ENCODE measurements at regions not wholly inside any gene's neighbourhood (a gene's known extent, or its start where the extent isn't known, plus 50 kb on each side); places are given as distances from the start of the nearest gene placed in this dataset.
A peak's percentile ranks its signal among the peaks of the same experiment; 100 is the strongest.

GRCh38 chr5:174310243-174310642, 264.7 kb downstream of the NSG2 start:
- ATAC-seq, result no peak
- ChIA-PET POLR2A (no interaction called here), CTCF (interaction anchor here (0.7 to 2.1 kb wide), 2 partner anchors 63 to 264 kb away, joined by 3 to 9 read pairs; partner anchors contain the start of gene NSG2)
- no peaks in the 10 kb centered on the region for H3K4me1 Mint-ChIP-seq
- intact Hi-C loops (cut with DNase I, micrococcal nuclease), result loop anchor here in 1 of 2 experiments (5.0 to 10.0 kb wide), 2 partner anchors 265 to 693 kb away; partner anchors contain the start of genes BOD1 and NSG2
- peaks cover 29% of the 10 kb centered on the region for H3K27me3 Mint-ChIP-seq
- no peak overlapping the region for H3K27ac Mint-ChIP-seq
- H3K36me3 Mint-ChIP-seq (ENCODE audit: low read depth), result no peaks in the 10 kb centered on the region
- H3K4me3 Mint-ChIP-seq, result no peak overlapping the region
- H3K9me3 Mint-ChIP-seq (ENCODE audit: low read depth), result no peaks in the 10 kb centered on the region
- DNase-seq, result no peak

GRCh38 chr5:174310706-174311105, 265.2 kb downstream of the NSG2 start:
- CTCF ChIA-PET, result interaction anchor here (0.7 to 2.1 kb wide), 5 partner anchors 10 to 265 kb away, joined by 3 to 12 read pairs (median 3); partner anchors contain the start of gene NSG2
- Mint-ChIP-seq H3K36me3 (ENCODE audit: low read depth) (no peaks in the 10 kb centered on the region), H3K27ac (no peak overlapping the region), H3K4me1 (no peaks in the 10 kb centered on the region), H3K9me3 (ENCODE audit: low read depth) (no peaks in the 10 kb centered on the region), H3K27me3 (peaks cover 29% of the 10 kb centered on the region), H3K4me3 (no peak overlapping the region)
- POLR2A ChIA-PET, result no interaction called here
- DNase-seq (no peak), ATAC-seq (no peak)
- intact Hi-C loops (cut with DNase I, micrococcal nuclease), result loop anchor here in 1 of 2 experiments (5.0 to 10.0 kb wide), 2 partner anchors 266 to 693 kb away; partner anchors contain the start of genes BOD1 and NSG2

- Mint-ChIP-seq H3K9me3 (ENCODE audit: low read depth) (no peaks in the 10 kb centered on the region), H3K36me3 (ENCODE audit: low read depth) (no peaks in the 10 kb centered on the region), H3K4me1 (no peaks in the 10 kb centered on the region), H3K4me3 (no peak overlapping the region), H3K27me3 (peaks cover 27% of the 10 kb centered on the region), H3K27ac (no peak overlapping the region)
- no peak for DNase-seq
- ChIA-PET POLR2A (no interaction called here), CTCF (interaction anchor here (0.6 to 2.1 kb wide), 12 partner anchors 10 to 695 kb away, joined by 3 to 12 read pairs (median 4); partner anchors contain the start of gene NSG2)
- ATAC-seq, result no peak
- intact Hi-C loops (cut with DNase I, micrococcal nuclease), result loop anchor here in 1 of 2 experiments (5.0 to 10.0 kb wide), 2 partner anchors 266 to 694 kb away; partner anchors contain the start of genes BOD1 and NSG2
These were observed 265.6 kb downstream of the NSG2 start for GRCh38 chr5:174311121-174311520.

- POLR2A ChIA-PET, result interaction anchor here (0.5 kb wide), 1 partner anchor 701 kb away, joined by 3 read pairs; no protein-coding TSS in a partner anchor
- ATAC-seq, result peak; percentile 77
- no peak overlapping the region for H3K4me3 Mint-ChIP-seq
- H3K36me3 Mint-ChIP-seq (ENCODE audit: low read depth), result no peaks in the 10 kb centered on the region
- no peaks in the 10 kb centered on the region for H3K4me1 Mint-ChIP-seq
- CTCF ChIA-PET, result interaction anchor here (0.6 to 2.1 kb wide), 17 partner anchors 11 to 1538 kb away, joined by 3 to 12 read pairs (median 4); partner anchors contain the start of gene NSG2
- H3K27me3 Mint-ChIP-seq, result peaks cover 27% of the 10 kb centered on the region
- H3K27ac Mint-ChIP-seq, result no peak overlapping the region
- peak; percentile 82 for DNase-seq
- intact Hi-C loops (cut with DNase I, micrococcal nuclease), result loop anchor here (1.0 to 10.0 kb wide), 5 partner anchors 266 to 694 kb away; partner anchors contain the start of genes NSG2 (in 2 of the 2) and BOD1 (in 1 of the 2)
- H3K9me3 Mint-ChIP-seq (ENCODE audit: low read depth), result no peaks in the 10 kb centered on the region
These were observed 266.2 kb downstream of the NSG2 start for GRCh38 chr5:174311531-174312269.

GRCh38 chr5:174312270-174312617, 266.7 kb downstream of the NSG2 start:
- no peak overlapping the region for H3K4me3 Mint-ChIP-seq
- POLR2A ChIA-PET, result interaction anchor here (0.5 kb wide), 1 partner anchor 702 kb away, joined by 3 read pairs; no protein-coding TSS in a partner anchor
- ATAC-seq, result no peak
- no peaks in the 10 kb centered on the region for H3K36me3 Mint-ChIP-seq (ENCODE audit: low read depth)
- H3K4me1 Mint-ChIP-seq, result no peaks in the 10 kb centered on the region
- intact Hi-C loops (cut with DNase I, micrococcal nuclease), result loop anchor here (1.0 to 10.0 kb wide), 5 partner anchors 267 to 695 kb away; partner anchors contain the start of genes NSG2 (in 2 of the 2) and BOD1 (in 1 of the 2)
- CTCF ChIA-PET, result interaction anchor here (0.6 to 2.1 kb wide), 13 partner anchors 10 to 1538 kb away, joined by 3 to 12 read pairs (median 4); partner anchors contain the start of gene NSG2
- H3K27me3 Mint-ChIP-seq, result peaks cover 27% of the 10 kb centered on the region
- no peaks in the 10 kb centered on the region for H3K9me3 Mint-ChIP-seq (ENCODE audit: low read depth)
- no peak overlapping the region for H3K27ac Mint-ChIP-seq
- DNase-seq, result no peak

- H3K9me3 Mint-ChIP-seq (ENCODE audit: low read depth), result no peaks in the 10 kb centered on the region
- POLR2A ChIA-PET, result no interaction called here
- CTCF ChIA-PET, result interaction anchor here (0.6 to 2.1 kb wide), 12 partner anchors 10 to 1539 kb away, joined by 3 to 12 read pairs (median 4); partner anchors contain the start of gene NSG2
- H3K4me1 Mint-ChIP-seq, result no peaks in the 10 kb centered on the region
- intact Hi-C loops (cut with DNase I, micrococcal nuclease), result loop anchor here (1.0 to 10.0 kb wide), 5 partner anchors 267 to 695 kb away; partner anchors contain the start of genes NSG2 (in 2 of the 2) and BOD1 (in 1 of the 2)
- no peaks in the 10 kb centered on the region for H3K36me3 Mint-ChIP-seq (ENCODE audit: low read depth)
- no peak for DNase-seq
- H3K27ac Mint-ChIP-seq, result no peak overlapping the region
- no peak for ATAC-seq
- H3K4me3 Mint-ChIP-seq, result no peak overlapping the region
- peaks cover 27% of the 10 kb centered on the region for H3K27me3 Mint-ChIP-seq
These were observed 267.1 kb downstream of the NSG2 start for GRCh38 chr5:174312641-174313040.

- no peak for ATAC-seq
- no peaks in the 10 kb centered on the region for H3K36me3 Mint-ChIP-seq (ENCODE audit: low read depth)
- no peak overlapping the region for H3K27ac Mint-ChIP-seq
- CTCF ChIA-PET, result interaction anchor here (0.6 kb wide), 1 partner anchor 14 kb away, joined by 3 read pairs; no protein-coding TSS in a partner anchor
- H3K4me3 Mint-ChIP-seq, result no peak overlapping the region
- POLR2A ChIA-PET, result no interaction called here
- DNase-seq, result no peak
- peaks cover 27% of the 10 kb centered on the region for H3K27me3 Mint-ChIP-seq
- intact Hi-C loops (cut with DNase I, micrococcal nuclease), result loop anchor here in 1 of 2 experiments (5.0 to 10.0 kb wide), 2 partner anchors 269 to 696 kb away; partner anchors contain the start of genes BOD1 and NSG2
- no peaks in the 10 kb centered on the region for H3K4me1 Mint-ChIP-seq
- no peaks in the 10 kb centered on the region for H3K9me3 Mint-ChIP-seq (ENCODE audit: low read depth)
These were observed 268.1 kb downstream of the NSG2 start for GRCh38 chr5:174313615-174314014.

- DNase-seq, result no peak
- Mint-ChIP-seq H3K36me3 (ENCODE audit: low read depth) (no peaks in the 10 kb centered on the region), H3K4me3 (no peak overlapping the region), H3K27me3 (peaks cover 22% of the 10 kb centered on the region), H3K4me1 (no peaks in the 10 kb centered on the region), H3K27ac (no peak overlapping the region), H3K9me3 (ENCODE audit: low read depth) (no peaks in the 10 kb centered on the region)
- ChIA-PET POLR2A (no interaction called here), CTCF (no interaction called here)
- no peak for ATAC-seq
- intact Hi-C loops (cut with DNase I, micrococcal nuclease), result loop anchor here in 1 of 2 experiments (5.0 to 10.0 kb wide), 2 partner anchors 269 to 697 kb away; partner anchors contain the start of genes BOD1 and NSG2
These were observed 268.8 kb downstream of the NSG2 start for GRCh38 chr5:174314261-174314660.

- POLR2A ChIA-PET, result no interaction called here
- Mint-ChIP-seq H3K9me3 (ENCODE audit: low read depth) (no peaks in the 10 kb centered on the region), H3K27me3 (peaks cover 22% of the 10 kb centered on the region), H3K4me1 (no peaks in the 10 kb centered on the region), H3K4me3 (no peak overlapping the region), H3K27ac (no peak overlapping the region), H3K36me3 (ENCODE audit: low read depth) (no peaks in the 10 kb centered on the region)
- DNase-seq, result no peak
- no peak for ATAC-seq
- CTCF ChIA-PET, result interaction anchor here (0.6 to 0.7 kb wide), 2 partner anchors 157 to 928 kb away, joined by 3 to 4 read pairs; no protein-coding TSS in a partner anchor
- intact Hi-C loops (cut with DNase I, micrococcal nuclease), result loop anchor here in 1 of 2 experiments (10.0 kb wide), 1 partner anchor 271 kb away; the partner anchor contains the start of gene NSG2
These were observed 270.0 kb downstream of the NSG2 start for GRCh38 chr5:174315471-174315870.

- ChIA-PET POLR2A (no interaction called here), CTCF (interaction anchor here (0.6 to 0.7 kb wide), 2 partner anchors 158 to 927 kb away, joined by 3 to 4 read pairs; no protein-coding TSS in a partner anchor)
- no peak for ATAC-seq
- peaks cover 19% of the 10 kb centered on the region for H3K27me3 Mint-ChIP-seq
- DNase-seq, result no peak
- no peak overlapping the region for H3K4me3 Mint-ChIP-seq
- no peaks in the 10 kb centered on the region for H3K36me3 Mint-ChIP-seq (ENCODE audit: low read depth)
- intact Hi-C loops (cut with DNase I, micrococcal nuclease), result loop anchor here in 1 of 2 experiments (10.0 kb wide), 1 partner anchor 271 kb away; the partner anchor contains the start of gene NSG2
- no peak overlapping the region for H3K27ac Mint-ChIP-seq
- H3K9me3 Mint-ChIP-seq (ENCODE audit: low read depth), result no peaks in the 10 kb centered on the region
- H3K4me1 Mint-ChIP-seq, result no peaks in the 10 kb centered on the region
These were observed 270.4 kb downstream of the NSG2 start for GRCh38 chr5:174315871-174316270.

GRCh38 chr5:174316326-174316725, 270.8 kb downstream of the NSG2 start:
- no peak overlapping the region for H3K4me3 Mint-ChIP-seq
- no peaks in the 10 kb centered on the region for H3K36me3 Mint-ChIP-seq (ENCODE audit: low read depth)
- no peaks in the 10 kb centered on the region for H3K9me3 Mint-ChIP-seq (ENCODE audit: low read depth)
- H3K27ac Mint-ChIP-seq, result no peak overlapping the region
- ATAC-seq, result no peak
- no peak for DNase-seq
- no peaks in the 10 kb centered on the region for H3K4me1 Mint-ChIP-seq
- intact Hi-C loops (cut with DNase I, micrococcal nuclease), result loop anchor here in 1 of 2 experiments (10.0 kb wide), 1 partner anchor 272 kb away; the partner anchor contains the start of gene NSG2
- ChIA-PET POLR2A (no interaction called here), CTCF (interaction anchor here (0.6 to 0.7 kb wide), 3 partner anchors 100 to 927 kb away, joined by 3 to 4 read pairs (median 4); no protein-coding TSS in a partner anchor)
- H3K27me3 Mint-ChIP-seq, result peaks cover 19% of the 10 kb centered on the region

All from activated CD4-positive, alpha-beta T cell treated with anti-CD3 and anti-CD28 coated beads for 36 hours (primary cell).